ENCODE measurements at regions not wholly inside any gene's neighbourhood (a gene's known extent, or its start where the extent isn't known, plus 50 kb on each side); places are given as distances from the start of the nearest gene placed in this dataset.
A peak's percentile ranks its signal among the peaks of the same experiment; 100 is the strongest.

GRCh38 chr1:47696737-47697441, 259.0 kb downstream of the FOXD2 start:
- no peaks in the 10 kb centered on the region for H3K36me3 ChIP-seq
- H3K9me3 ChIP-seq, result no peaks in the 10 kb centered on the region
- no peaks in the 10 kb centered on the region for H3K27me3 ChIP-seq
- H3K27ac ChIP-seq, result peak overlapping the region in 1 of 4 donors; percentile 42
- DNase-seq (peak; percentile 21 to 57), ATAC-seq (peak; percentile 81 to 85)
- H3K4me1 ChIP-seq, result no peaks in the 10 kb centered on the region
- in situ Hi-C loops (cut with MboI; ENCODE audit: low sequenced_read_pairs in 4 of 4) (no loop called here), intact Hi-C loops (cut with DNase I; ENCODE audit: low total_unique reads) (no loop called here)
- H3K4me3 ChIP-seq, result no peak overlapping the region
- TF ChIP-seq POLR2A (IDR thresholded peaks at IDR 0.05) (no peak), CTCF (IDR thresholded peaks at IDR 0.05 in 4 of 5, conservative IDR thresholded peaks at IDR 0.05 in 1 of 5) (no peak)

GRCh38 chr1:47697616-47698335, 259.9 kb downstream of the FOXD2 start:
- ATAC-seq (no peak), DNase-seq (no peak)
- in situ Hi-C loops (cut with MboI; ENCODE audit: low sequenced_read_pairs in 4 of 4), result no loop called here
- no peaks in the 10 kb centered on the region for H3K9me3 ChIP-seq
- H3K4me1 ChIP-seq, result no peaks in the 10 kb centered on the region
- H3K27ac ChIP-seq, result peak overlapping the region in 1 of 4 donors; percentile 42
- H3K4me3 ChIP-seq, result no peak overlapping the region
- TF ChIP-seq CTCF (IDR thresholded peaks at IDR 0.05 in 4 of 5, conservative IDR thresholded peaks at IDR 0.05 in 1 of 5), result no peak
- no peak for TF ChIP-seq POLR2A (IDR thresholded peaks at IDR 0.05)
- intact Hi-C loops (cut with DNase I; ENCODE audit: low total_unique reads), result no loop called here
- no peaks in the 10 kb centered on the region for H3K27me3 ChIP-seq
- H3K36me3 ChIP-seq, result no peaks in the 10 kb centered on the region

- H3K9me3 ChIP-seq, result no peaks in the 10 kb centered on the region
- no peak for DNase-seq
- TF ChIP-seq CTCF (IDR thresholded peaks at IDR 0.05 in 4 of 5, conservative IDR thresholded peaks at IDR 0.05 in 1 of 5), result no peak
- TF ChIP-seq POLR2A (IDR thresholded peaks at IDR 0.05), result no peak
- no peaks in the 10 kb centered on the region for H3K36me3 ChIP-seq
- H3K27ac ChIP-seq, result no peak overlapping the region
- no peaks in the 10 kb centered on the region for H3K4me1 ChIP-seq
- H3K4me3 ChIP-seq, result no peak overlapping the region
- no peaks in the 10 kb centered on the region for H3K27me3 ChIP-seq
- no peak for ATAC-seq
- in situ Hi-C loops (cut with MboI; ENCODE audit: low sequenced_read_pairs in 4 of 4) (loop anchor here (10.0 to 25.0 kb wide), 4 partner anchors 165 to 525 kb away; partner anchors contain the start of genes PDZK1IP1 (in 3 of the 4) and FOXD2 (in 1 of the 4)), intact Hi-C loops (cut with DNase I; ENCODE audit: low total_unique reads) (no loop called here)
These were observed 261.8 kb downstream of the FOXD2 start for GRCh38 chr1:47699492-47700235.

GRCh38 chr1:47701283-47701682, 263.4 kb downstream of the FOXD2 start:
- H3K4me3 ChIP-seq, result no peak overlapping the region
- H3K4me1 ChIP-seq, result no peaks in the 10 kb centered on the region
- in situ Hi-C loops (cut with MboI; ENCODE audit: low sequenced_read_pairs in 4 of 4) (loop anchor here (10.0 to 25.0 kb wide), 4 partner anchors 166 to 526 kb away; partner anchors contain the start of genes PDZK1IP1 (in 3 of the 4) and FOXD2 (in 1 of the 4)), intact Hi-C loops (cut with DNase I; ENCODE audit: low total_unique reads) (no loop called here)
- no peak overlapping the region for H3K27ac ChIP-seq
- no peaks in the 10 kb centered on the region for H3K36me3 ChIP-seq
- no peaks in the 10 kb centered on the region for H3K9me3 ChIP-seq
- no peaks in the 10 kb centered on the region for H3K27me3 ChIP-seq
- no peak for ATAC-seq
- no peak for DNase-seq
- TF ChIP-seq CTCF (IDR thresholded peaks at IDR 0.05 in 4 of 5, conservative IDR thresholded peaks at IDR 0.05 in 1 of 5), result no peak
- no peak for TF ChIP-seq POLR2A (IDR thresholded peaks at IDR 0.05)
